Panc1 (cell line): ENCODE measurements at regions not wholly inside any gene's neighbourhood (a gene's known extent, or its start where the extent isn't known, plus 50 kb on each side); places are given as distances from the start of the nearest gene placed in this dataset.

Source experiments
- ATAC-seq: fragments of 200-7000 bp; cut with Tn5 transposase; 2 replicates; pipeline ENCODE4 v1.9.1; 2020; ENCODE audit warnings: mild to moderate bottlenecking, moderate library complexity
- BruUV-seq: library from RNA; stranded (reverse); fragments of 400-500 nt; replicated peaks from 2 replicates; lab custom pipeline; 2021; lab: Mats Ljungman, UMichigan
- CTCF ChIA-PET: fragments of 300-600 bp; sonication (Branson Sonifier 250); formaldehyde crosslinking; loops from one replicate; lab custom pipeline; 2022; ENCODE audit warnings: antibody characterized with exemption; lab: Charles Lee
- POLR2A ChIA-PET: fragments of 300-600 bp; sonication (Branson Sonifier 250); formaldehyde crosslinking; loops from one replicate; lab custom pipeline; 2022; ENCODE audit warnings: antibody characterized with exemption; lab: Charles Lee
- DNase-seq: peaks from one replicate; pipeline ENCODE4 v3.0.0-alpha.2; 2010; ENCODE audit warnings: low read depth, low spot score
- H3K27ac ChIP-seq: 2 replicates; pipeline ENCODE4 v1.5.1; 2011; ENCODE audit warnings: mild to moderate bottlenecking, low read length, inconsistent platforms
- H3K27me3 ChIP-seq: fragments of 200-500 bp; sonication (Bioruptor generic); 2 replicates; pipeline ENCODE4 v1.6.0; 2014; ENCODE audit warnings: low read length, inconsistent platforms; ENCODE audit not compliant: control insufficient read depth, insufficient read depth
- H3K36me3 ChIP-seq: fragments of 200-500 bp; sonication (Bioruptor generic); 2 replicates; pipeline ENCODE4 v1.5.1; 2014; ENCODE audit warnings: inconsistent platforms, mild to moderate bottlenecking, low read length, moderate library complexity; ENCODE audit not compliant: control insufficient read depth, insufficient read depth
- H3K4me1 ChIP-seq: 2 replicates; pipeline ENCODE4 v1.5.1; 2011; ENCODE audit warnings: inconsistent platforms, mild to moderate bottlenecking, low read length, moderate library complexity; ENCODE audit not compliant: control insufficient read depth, insufficient read depth
- H3K4me3 ChIP-seq, 2 experiments: 2 replicates each; pipeline ENCODE4 v1.5.1; 2011 to 2012; ENCODE audit warnings: low read depth in 2 of 2, low read length in 2 of 2, mild to moderate bottlenecking in 2 of 2, inconsistent platforms in 1 of 2, moderate library complexity in 1 of 2
- H3K9me3 ChIP-seq: fragments of 200-500 bp; sonication (Bioruptor generic); 2 replicates; pipeline ENCODE4 v1.5.1; 2014; ENCODE audit warnings: low read depth, mild to moderate bottlenecking, inconsistent platforms, low read length, moderate library complexity; ENCODE audit not compliant: control insufficient read depth, insufficient read depth
- CTCF ChIP-seq: fragments of 450-650 bp; IDR thresholded peaks from 2 replicates; pipeline ENCODE4 v1.5.1; 2017; ENCODE audit warnings: mild to moderate bottlenecking
- POLR2AphosphoS5 ChIP-seq: IDR thresholded peaks from 2 replicates; pipeline ENCODE4 v1.6.1; 2012; ENCODE audit warnings: mild to moderate bottlenecking, low read depth, low read length, moderate library complexity
- REST ChIP-seq, 2 experiments: IDR thresholded peaks; 2 replicates each; pipeline ENCODE4 v1.6.1; 2011 to 2012; ENCODE audit warnings: low read depth in 2 of 2, control low read depth in 1 of 2, low read length in 1 of 2, mild to moderate bottlenecking in 1 of 2, moderate library complexity in 1 of 2; ENCODE audit not compliant: insufficient read depth in 1 of 2
- SIN3A ChIP-seq: IDR thresholded peaks from 2 replicates; pipeline ENCODE4 v1.6.1; 2012; ENCODE audit warnings: low read depth, mild to moderate bottlenecking, low read length, moderate library complexity, borderline replicate concordance; ENCODE audit not compliant: insufficient read depth
- TCF7L2 ChIP-seq: IDR thresholded peaks from 2 replicates; pipeline ENCODE4 v1.6.1; 2011; ENCODE audit warnings: mild to moderate bottlenecking, low read depth, low read length, inconsistent platforms
- in situ Hi-C: cut with HindIII; loops from 2 replicates; pipeline ENCODE4 v1.10.0; 2016; ENCODE audit warnings: low sequenced_read_pairs, low pct_unique_long_range_greater_than_20kb
- intact Hi-C: fragments of 100-400 bp; cut with micrococcal nuclease; formaldehyde crosslinking; loops from one replicate; pipeline ENCODE4 v1.10.0; 2022; ENCODE audit not compliant: unreplicated experiment

- no peaks in the 10 kb centered on the region for H3K9me3 ChIP-seq
- 0 out of 2 replicates have a peak, but pooled peaks cover 3% of the 10 kb centered on the region for H3K27me3 ChIP-seq
- H3K4me1 ChIP-seq: no peaks in the 10 kb centered on the region
- TF ChIP-seq REST (IDR thresholded peaks at IDR 0.05; ENCODE audit: insufficient read depth in 1 of 2, low read depth in 2 of 2, low read length in 1 of 2) (no peak), TCF7L2 (no peak), SIN3A (no peak), CTCF (no peak), POLR2AphosphoS5 (no peak)
- no peak for ATAC-seq
- ChIA-PET CTCF (no interaction called here), POLR2A (no interaction called here)
- no peak overlapping the region for H3K27ac ChIP-seq
- in situ Hi-C loops: no loop called here
- no peaks in the 10 kb centered on the region for H3K36me3 ChIP-seq
- no peak overlapping the region for H3K4me3 ChIP-seq
- no peak for DNase-seq
- intact Hi-C loops: no loop called here
- no TSS peak for BruUV-seq
Measured at GRCh38 chr19:31533114-31533513, 183.9 kb upstream of the TSHZ3 start.

GRCh38 chr19:31534231-31534630 lies 185.0 kb upstream of the TSHZ3 start:
- ChIA-PET POLR2A (no interaction called here), CTCF (no interaction called here)
- DNase-seq: no peak
- no peak for TF ChIP-seq SIN3A
- no peak for TF ChIP-seq REST (IDR thresholded peaks at IDR 0.05; ENCODE audit: insufficient read depth in 1 of 2, low read depth in 2 of 2, low read length in 1 of 2)
- no peak for TF ChIP-seq CTCF
- TF ChIP-seq POLR2AphosphoS5: no peak
- TF ChIP-seq TCF7L2: no peak
- Histone ChIP-seq H3K27me3 (0 out of 2 replicates have a peak, but pooled peaks cover 3% of the 10 kb centered on the region), H3K4me1 (no peaks in the 10 kb centered on the region), H3K9me3 (no peaks in the 10 kb centered on the region), H3K27ac (no peak overlapping the region), H3K4me3 (no peak overlapping the region), H3K36me3 (no peaks in the 10 kb centered on the region)
- in situ Hi-C loops (no loop called here), intact Hi-C loops (no loop called here)
- ATAC-seq: no peak
- no TSS peak for BruUV-seq
